Neural cell (in vitro differentiated cells): ENCODE measurements at regions not wholly inside any gene's neighbourhood (a gene's known extent, or its start where the extent isn't known, plus 50 kb on each side); places are given as distances from the start of the nearest gene placed in this dataset.

Experiments
- CTCF ChIP-seq: fragments of 450-650 bp; IDR thresholded peaks from 2 replicates; pipeline ENCODE4 v1.5.1; 2014; ENCODE audit warnings: antibody characterized with exemption, mild to moderate bottlenecking, moderate library complexity; ENCODE audit not compliant: poor library complexity, severe bottlenecking
- EP300 ChIP-seq: fragments of 450-650 bp; conservative IDR thresholded peaks from 2 replicates; pipeline ENCODE4 v1.6.1; 2014; ENCODE audit warnings: antibody characterized with exemption, mild to moderate bottlenecking, moderate library complexity; ENCODE audit not compliant: poor library complexity, severe bottlenecking
- TAF1 ChIP-seq: IDR thresholded peaks from 2 replicates; pipeline ENCODE4 v1.6.1; 2012; ENCODE audit warnings: low read depth

- TF ChIP-seq CTCF = no peak
- TF ChIP-seq EP300 = no peak
- no peak for TF ChIP-seq TAF1
These were observed 54.3 kb upstream of the STX16 start for GRCh38 chr20:58596750-58597248.
